HPDE6-E6E7 (cell line): ENCODE measurements at regions not wholly inside any gene's neighbourhood (a gene's known extent, or its start where the extent isn't known, plus 50 kb on each side); places are given as distances from the start of the nearest gene placed in this dataset.
"Not testable (repeated sequence)": the region's sequence is repeated elsewhere in the genome, so short reads cannot be mapped to it uniquely, and the experiment has no call there.

ENCODE experiments used
- DNase-seq: peaks from one replicate; pipeline ENCODE4 v3.0.0; 2011; ENCODE audit warnings: missing footprints; ENCODE audit errors: extremely low spot score

- DNase-seq, result peak; percentile 13
Observed at GRCh38 chr22:23500508-23501260, 79.4 kb downstream of the IGLL1 start.

- DNase-seq, result no peak
Observed at GRCh38 chr22:23499845-23500500, 80.1 kb downstream of the IGLL1 start.

DNA sequence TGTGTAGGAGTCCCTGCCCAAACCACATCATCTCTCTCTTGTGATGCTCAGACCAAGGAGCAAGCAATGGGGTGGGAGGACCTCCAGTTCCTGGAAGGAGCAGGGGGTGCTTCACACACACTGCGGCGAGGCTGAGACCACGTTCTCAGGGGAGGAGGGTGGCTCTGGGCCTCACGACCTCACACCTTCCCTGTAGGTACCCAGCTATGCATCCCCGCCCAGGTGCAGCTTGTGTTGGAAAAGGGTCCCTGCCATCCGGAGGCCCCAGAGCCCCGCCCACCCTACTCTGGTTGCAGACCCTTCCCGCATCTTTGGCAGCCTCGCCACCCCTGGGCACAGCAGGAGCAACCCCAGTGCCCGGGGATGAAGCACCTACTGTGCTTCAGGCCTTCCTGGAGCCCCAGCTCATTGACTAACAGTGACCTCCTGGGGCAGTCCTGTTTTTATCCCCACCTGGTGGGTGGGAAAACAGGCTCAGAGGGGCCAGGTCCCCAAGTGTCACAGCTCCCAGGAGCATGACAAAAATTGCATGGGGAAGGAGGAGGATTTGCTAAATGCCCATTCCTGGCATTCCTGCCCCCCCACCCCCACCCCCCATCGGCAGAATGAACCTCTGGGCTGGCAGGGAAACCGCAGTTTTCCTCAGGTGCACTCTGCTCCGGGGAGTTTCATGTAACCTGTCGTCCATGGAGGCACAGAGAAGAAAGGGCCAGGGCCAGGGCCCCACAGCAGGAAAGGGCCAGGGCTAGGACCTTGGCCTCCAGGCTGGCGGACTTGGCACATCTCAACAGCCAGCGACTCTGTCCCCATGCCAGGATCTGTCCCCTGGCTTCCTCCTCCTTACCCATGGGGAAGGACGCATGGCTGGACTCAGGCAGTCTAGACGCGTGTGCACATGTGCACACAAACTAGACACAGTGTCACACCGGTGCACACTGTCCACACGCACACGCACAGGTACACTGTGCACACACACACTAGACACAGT is 81.0 kb downstream of the IGLL1 start:
- DNase-seq, result no peak

DNA sequence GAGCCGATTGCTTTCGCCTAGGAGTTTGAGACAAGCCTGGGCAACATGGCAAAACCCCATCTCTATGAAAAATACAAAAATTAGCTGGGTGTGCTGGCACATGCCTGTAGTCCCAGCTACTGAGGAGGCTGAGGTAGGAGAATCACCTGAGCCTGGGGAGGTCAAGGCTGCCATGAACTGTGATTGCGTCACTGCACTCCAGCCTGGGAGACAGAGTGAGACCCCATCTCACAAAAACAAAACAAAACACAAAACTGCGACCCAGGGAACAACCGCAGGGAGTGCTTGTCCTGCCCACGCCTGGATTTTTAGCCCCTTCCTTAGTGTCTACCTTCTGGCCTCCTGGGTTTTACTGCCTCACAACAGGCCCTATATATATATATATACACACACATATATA is 82.2 kb downstream of the IGLL1 start:
- DNase-seq, result not testable (repeated sequence)

GRCh38 chr22:23497016-23497885 is 82.8 kb downstream of the IGLL1 start:
- DNase-seq, result no peak

DNA sequence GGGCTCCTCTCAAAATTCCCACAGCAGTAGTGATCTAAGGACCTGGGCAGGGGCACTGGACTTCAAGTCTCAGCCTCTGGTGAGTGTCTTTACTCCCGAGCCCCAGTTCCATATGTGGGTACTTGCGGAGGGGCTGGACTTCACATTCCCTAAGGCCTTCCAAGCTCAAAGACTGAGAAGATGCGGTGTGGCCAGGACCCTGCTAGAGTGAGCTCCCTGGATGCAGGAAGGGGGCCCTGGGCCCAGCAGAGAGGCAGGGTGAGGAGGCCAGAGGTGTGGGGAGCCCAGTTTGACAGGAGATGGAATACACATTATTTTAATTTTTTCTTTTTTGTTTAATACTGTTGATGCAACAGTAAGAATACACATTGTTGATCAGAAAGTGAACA is 83.7 kb downstream of the IGLL1 start:
- no peak for DNase-seq

GRCh38 chr22:23495614-23496444 is 84.3 kb downstream of the IGLL1 start:
- no peak for DNase-seq

DNA sequence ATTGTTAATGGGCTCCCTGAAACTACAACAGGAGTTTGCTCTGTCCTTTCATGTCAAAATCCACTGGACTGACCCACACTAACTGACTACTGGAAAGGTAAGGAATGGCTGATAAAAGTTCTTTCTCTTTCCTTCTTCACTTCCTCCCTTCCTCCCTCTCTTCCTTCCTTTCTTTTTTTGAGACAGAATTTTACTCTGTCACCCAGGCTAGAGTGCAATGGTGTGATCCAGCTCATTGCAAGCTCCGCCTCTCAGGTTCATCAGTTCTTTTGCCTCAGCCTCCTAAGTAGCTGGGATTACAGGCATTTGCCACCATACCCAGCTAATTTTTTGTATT is 85.2 kb downstream of the IGLL1 start:
- DNase-seq, result no peak

GRCh38 chr22:23485490-23485889 is 94.6 kb downstream of the IGLL1 start:
- DNase-seq, result no peak

GRCh38 chr22:23484651-23485050 is 95.4 kb downstream of the IGLL1 start:
- no peak for DNase-seq

- no peak for DNase-seq
Observed at GRCh38 chr22:23481369-23481768, 98.7 kb downstream of the IGLL1 start.

GRCh38 chr22:23478175-23478574 is 101.9 kb downstream of the IGLL1 start:
- DNase-seq, result no peak

GRCh38 chr22:23474531-23474930 is 105.6 kb downstream of the IGLL1 start:
- not testable (repeated sequence) for DNase-seq

DNA sequence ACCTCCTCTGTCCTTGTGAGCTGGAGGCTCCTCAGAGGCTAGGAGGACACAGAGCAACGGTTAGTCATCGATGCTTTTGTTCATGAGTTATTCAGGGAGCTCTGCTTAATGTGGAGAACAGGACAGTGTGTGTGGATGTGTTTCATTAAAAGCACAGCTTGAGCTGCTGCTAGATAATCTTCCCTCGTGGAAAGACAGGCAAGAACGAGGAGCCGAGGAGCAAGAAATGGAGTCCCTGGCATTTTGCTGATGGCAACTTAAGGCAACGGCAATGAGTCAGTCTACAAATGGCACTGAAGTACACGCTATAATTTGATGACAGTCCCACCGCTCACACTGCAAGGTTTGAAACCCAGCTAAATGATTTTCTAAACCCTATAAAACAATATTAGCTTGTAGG is 106.2 kb downstream of the IGLL1 start:
- no peak for DNase-seq

GRCh38 chr22:23472376-23472775 is 107.7 kb downstream of the IGLL1 start:
- not testable (repeated sequence) for DNase-seq

GRCh38 chr22:23471698-23472097 is 108.4 kb downstream of the IGLL1 start:
- DNase-seq, result no peak

- DNase-seq, result no peak
Observed at GRCh38 chr22:23470811-23471389, 109.2 kb downstream of the IGLL1 start.

GRCh38 chr22:23467721-23468294 is 112.3 kb downstream of the IGLL1 start:
- no peak for DNase-seq

DNA sequence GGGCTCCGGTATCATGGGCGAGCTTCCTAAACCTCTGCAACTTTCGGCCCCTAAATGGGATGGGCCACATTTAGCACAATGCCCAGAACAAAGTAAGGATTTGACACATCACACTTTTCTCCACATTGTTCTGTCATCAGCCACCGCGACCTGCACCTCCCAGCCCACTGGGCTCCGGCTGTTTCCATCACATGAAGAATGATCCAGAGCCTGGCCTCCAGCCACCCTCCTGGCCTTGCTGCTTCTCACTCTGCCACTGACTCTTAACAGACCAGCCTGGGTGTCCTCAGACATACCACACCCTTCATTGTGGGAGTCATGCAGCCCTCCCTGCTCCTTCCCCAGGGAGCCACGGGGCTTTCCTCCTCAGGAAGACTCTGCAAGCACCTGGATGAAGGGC is 113.7 kb downstream of the IGLL1 start:
- no peak for DNase-seq

- not testable (repeated sequence) for DNase-seq
Observed at GRCh38 chr22:23464796-23465195, 115.3 kb downstream of the IGLL1 start.
